ENCODE measurements at regions not wholly inside any gene's neighbourhood (a gene's known extent, or its start where the extent isn't known, plus 50 kb on each side); places are given as distances from the start of the nearest gene placed in this dataset.

DNA sequence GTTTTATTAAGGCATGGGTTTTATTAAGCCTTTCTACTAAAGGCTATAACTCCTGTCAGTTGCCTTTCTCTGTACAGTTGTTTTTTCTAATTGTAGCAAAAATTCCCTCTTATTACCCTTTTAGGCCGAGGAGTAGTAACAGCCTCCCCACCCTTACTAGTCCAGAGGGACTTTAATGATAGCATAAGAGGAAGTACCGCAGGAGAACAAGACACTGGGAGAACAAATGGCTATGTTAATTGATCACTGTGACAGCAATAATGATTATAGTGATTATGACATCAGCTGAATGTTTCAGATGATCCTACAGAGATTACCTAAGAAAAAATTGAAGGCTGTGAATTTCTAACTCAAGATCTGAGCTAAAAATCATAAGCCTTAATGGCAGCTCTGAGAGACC, 383.0 kb upstream of the PTBP2 start (continued):
- TF ChIP-seq, protein P1, sequence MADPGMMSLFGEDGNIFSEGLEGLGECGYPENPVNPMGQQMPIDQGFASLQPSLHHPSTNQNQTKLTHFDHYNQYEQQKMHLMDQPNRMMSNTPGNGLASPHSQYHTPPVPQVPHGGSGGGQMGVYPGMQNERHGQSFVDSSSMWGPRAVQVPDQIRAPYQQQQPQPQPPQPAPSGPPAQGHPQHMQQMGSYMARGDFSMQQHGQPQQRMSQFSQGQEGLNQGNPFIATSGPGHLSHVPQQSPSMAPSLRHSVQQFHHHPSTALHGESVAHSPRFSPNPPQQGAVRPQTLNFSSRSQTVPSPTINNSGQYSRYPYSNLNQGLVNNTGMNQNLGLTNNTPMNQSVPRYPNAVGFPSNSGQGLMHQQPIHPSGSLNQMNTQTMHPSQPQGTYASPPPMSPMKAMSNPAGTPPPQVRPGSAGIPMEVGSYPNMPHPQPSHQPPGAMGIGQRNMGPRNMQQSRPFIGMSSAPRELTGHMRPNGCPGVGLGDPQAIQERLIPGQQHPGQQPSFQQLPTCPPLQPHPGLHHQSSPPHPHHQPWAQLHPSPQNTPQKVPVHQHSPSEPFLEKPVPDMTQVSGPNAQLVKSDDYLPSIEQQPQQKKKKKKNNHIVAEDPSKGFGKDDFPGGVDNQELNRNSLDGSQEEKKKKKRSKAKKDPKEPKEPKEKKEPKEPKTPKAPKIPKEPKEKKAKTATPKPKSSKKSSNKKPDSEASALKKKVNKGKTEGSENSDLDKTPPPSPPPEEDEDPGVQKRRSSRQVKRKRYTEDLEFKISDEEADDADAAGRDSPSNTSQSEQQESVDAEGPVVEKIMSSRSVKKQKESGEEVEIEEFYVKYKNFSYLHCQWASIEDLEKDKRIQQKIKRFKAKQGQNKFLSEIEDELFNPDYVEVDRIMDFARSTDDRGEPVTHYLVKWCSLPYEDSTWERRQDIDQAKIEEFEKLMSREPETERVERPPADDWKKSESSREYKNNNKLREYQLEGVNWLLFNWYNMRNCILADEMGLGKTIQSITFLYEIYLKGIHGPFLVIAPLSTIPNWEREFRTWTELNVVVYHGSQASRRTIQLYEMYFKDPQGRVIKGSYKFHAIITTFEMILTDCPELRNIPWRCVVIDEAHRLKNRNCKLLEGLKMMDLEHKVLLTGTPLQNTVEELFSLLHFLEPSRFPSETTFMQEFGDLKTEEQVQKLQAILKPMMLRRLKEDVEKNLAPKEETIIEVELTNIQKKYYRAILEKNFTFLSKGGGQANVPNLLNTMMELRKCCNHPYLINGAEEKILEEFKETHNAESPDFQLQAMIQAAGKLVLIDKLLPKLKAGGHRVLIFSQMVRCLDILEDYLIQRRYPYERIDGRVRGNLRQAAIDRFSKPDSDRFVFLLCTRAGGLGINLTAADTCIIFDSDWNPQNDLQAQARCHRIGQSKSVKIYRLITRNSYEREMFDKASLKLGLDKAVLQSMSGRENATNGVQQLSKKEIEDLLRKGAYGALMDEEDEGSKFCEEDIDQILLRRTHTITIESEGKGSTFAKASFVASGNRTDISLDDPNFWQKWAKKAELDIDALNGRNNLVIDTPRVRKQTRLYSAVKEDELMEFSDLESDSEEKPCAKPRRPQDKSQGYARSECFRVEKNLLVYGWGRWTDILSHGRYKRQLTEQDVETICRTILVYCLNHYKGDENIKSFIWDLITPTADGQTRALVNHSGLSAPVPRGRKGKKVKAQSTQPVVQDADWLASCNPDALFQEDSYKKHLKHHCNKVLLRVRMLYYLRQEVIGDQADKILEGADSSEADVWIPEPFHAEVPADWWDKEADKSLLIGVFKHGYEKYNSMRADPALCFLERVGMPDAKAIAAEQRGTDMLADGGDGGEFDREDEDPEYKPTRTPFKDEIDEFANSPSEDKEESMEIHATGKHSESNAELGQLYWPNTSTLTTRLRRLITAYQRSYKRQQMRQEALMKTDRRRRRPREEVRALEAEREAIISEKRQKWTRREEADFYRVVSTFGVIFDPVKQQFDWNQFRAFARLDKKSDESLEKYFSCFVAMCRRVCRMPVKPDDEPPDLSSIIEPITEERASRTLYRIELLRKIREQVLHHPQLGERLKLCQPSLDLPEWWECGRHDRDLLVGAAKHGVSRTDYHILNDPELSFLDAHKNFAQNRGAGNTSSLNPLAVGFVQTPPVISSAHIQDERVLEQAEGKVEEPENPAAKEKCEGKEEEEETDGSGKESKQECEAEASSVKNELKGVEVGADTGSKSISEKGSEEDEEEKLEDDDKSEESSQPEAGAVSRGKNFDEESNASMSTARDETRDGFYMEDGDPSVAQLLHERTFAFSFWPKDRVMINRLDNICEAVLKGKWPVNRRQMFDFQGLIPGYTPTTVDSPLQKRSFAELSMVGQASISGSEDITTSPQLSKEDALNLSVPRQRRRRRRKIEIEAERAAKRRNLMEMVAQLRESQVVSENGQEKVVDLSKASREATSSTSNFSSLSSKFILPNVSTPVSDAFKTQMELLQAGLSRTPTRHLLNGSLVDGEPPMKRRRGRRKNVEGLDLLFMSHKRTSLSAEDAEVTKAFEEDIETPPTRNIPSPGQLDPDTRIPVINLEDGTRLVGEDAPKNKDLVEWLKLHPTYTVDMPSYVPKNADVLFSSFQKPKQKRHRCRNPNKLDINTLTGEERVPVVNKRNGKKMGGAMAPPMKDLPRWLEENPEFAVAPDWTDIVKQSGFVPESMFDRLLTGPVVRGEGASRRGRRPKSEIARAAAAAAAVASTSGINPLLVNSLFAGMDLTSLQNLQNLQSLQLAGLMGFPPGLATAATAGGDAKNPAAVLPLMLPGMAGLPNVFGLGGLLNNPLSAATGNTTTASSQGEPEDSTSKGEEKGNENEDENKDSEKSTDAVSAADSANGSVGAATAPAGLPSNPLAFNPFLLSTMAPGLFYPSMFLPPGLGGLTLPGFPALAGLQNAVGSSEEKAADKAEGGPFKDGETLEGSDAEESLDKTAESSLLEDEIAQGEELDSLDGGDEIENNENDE (IDR thresholded peaks at IDR 0.05; ENCODE audit: insufficient replicate concordance, low read length), result no peak
- no peak for TF ChIP-seq TEAD4 (IDR thresholded peaks at IDR 0.05; ENCODE audit: low read depth, low read length)

All from H1 (cell line).